ENCODE measurements at regions not wholly inside any gene's neighbourhood (a gene's known extent, or its start where the extent isn't known, plus 50 kb on each side); places are given as distances from the start of the nearest gene placed in this dataset.
"Not testable (repeated sequence)": the region's sequence is repeated elsewhere in the genome, so short reads cannot be mapped to it uniquely, and the experiment has no call there.

- FAIRE-seq, result no peak
- intact Hi-C loops (cut with micrococcal nuclease), result no loop called here
- BruUV-seq (replicated peaks), result no TSS peak
- TF ChIP-seq POLR2AphosphoS5 (IDR thresholded peaks at IDR 0.05; ENCODE audit: insufficient read depth, low read depth, low read length) (no peak), FOS (IDR thresholded peaks at IDR 0.05; ENCODE audit: borderline replicate concordance, insufficient read depth, low read length) (no peak)
- dilution Hi-C loops (cut with MboI; ENCODE audit: extremely low pct_ligation_motif_present, low sequenced_read_pairs), result no loop called here
- Histone ChIP-seq H3K4me2 (ENCODE audit: insufficient read depth, low read length) (no peak overlapping the region), H3K4me3 (replicated peaks in 1 of 3; ENCODE audit: insufficient read depth in 1 of 3, low read depth in 1 of 3, low read length in 3 of 3) (no peak overlapping the region), H3K27me3 (ENCODE audit: control insufficient read depth in 2 of 2, insufficient read depth in 2 of 2, low read length in 2 of 2) (no peaks in the 10 kb centered on the region), H3K4me1 (ENCODE audit: control insufficient read depth, extremely low read depth, insufficient read depth, low read length) (no peaks in the 10 kb centered on the region), H3K36me3 (ENCODE audit: control insufficient read depth in 2 of 2, extremely low read depth in 1 of 2, insufficient read depth in 2 of 2, low read length in 2 of 2) (no peaks in the 10 kb centered on the region), H3K9me3 (replicated peaks; ENCODE audit: control insufficient read depth, insufficient read depth, low read length) (peaks cover 2% of the 10 kb centered on the region), H3K9ac (replicated peaks; ENCODE audit: extremely low read depth, insufficient read depth, low read length) (no peak overlapping the region), H2AFZ (ENCODE audit: low read depth, low read length) (no peak overlapping the region), H3K27ac (ENCODE audit: insufficient read depth, low read depth, low read length) (no peak overlapping the region), H4K20me1 (replicated peaks; ENCODE audit: control insufficient read depth, extremely low read depth, insufficient read depth, low read length) (no peaks in the 10 kb centered on the region), H3K79me2 (ENCODE audit: control insufficient read depth, insufficient read depth, low read length) (no peaks in the 10 kb centered on the region), H3K9me1 (replicated peaks; ENCODE audit: control insufficient read depth, extremely low read depth, insufficient read depth, low read length) (no peaks in the 10 kb centered on the region)
- ChIA-PET POLR2A (no interaction called here), CTCF (no interaction called here)
- no peak for DNase-seq (ENCODE audit: low read depth, low spot score)
Measured at GRCh38 chr14:86321151-86321550, 791.2 kb downstream of the FLRT2 start.

GRCh38 chr14:86312154-86312665, 782.3 kb downstream of the FLRT2 start:
- H2AFZ ChIP-seq (ENCODE audit: low read depth, low read length); intact Hi-C loops (cut with micrococcal nuclease); H3K9me3 ChIP-seq (replicated peaks; ENCODE audit: control insufficient read depth, insufficient read depth, low read length); DNase-seq (ENCODE audit: low read depth, low spot score); FAIRE-seq; H3K4me2 ChIP-seq (ENCODE audit: insufficient read depth, low read length); H4K20me1 ChIP-seq (replicated peaks; ENCODE audit: control insufficient read depth, extremely low read depth, insufficient read depth, low read length); H3K4me1 ChIP-seq (ENCODE audit: control insufficient read depth, extremely low read depth, insufficient read depth, low read length); H3K4me3 ChIP-seq (replicated peaks in 1 of 3; ENCODE audit: insufficient read depth in 1 of 3, low read depth in 1 of 3, low read length in 3 of 3); H3K79me2 ChIP-seq (ENCODE audit: control insufficient read depth, insufficient read depth, low read length); H3K36me3 ChIP-seq (ENCODE audit: control insufficient read depth in 2 of 2, extremely low read depth in 1 of 2, insufficient read depth in 2 of 2, low read length in 2 of 2); POLR2A ChIA-PET; H3K9ac ChIP-seq (replicated peaks; ENCODE audit: extremely low read depth, insufficient read depth, low read length); H3K27ac ChIP-seq (ENCODE audit: insufficient read depth, low read depth, low read length); BruUV-seq (replicated peaks); CTCF ChIA-PET; H3K9me1 ChIP-seq (replicated peaks; ENCODE audit: control insufficient read depth, extremely low read depth, insufficient read depth, low read length); dilution Hi-C loops (cut with MboI; ENCODE audit: extremely low pct_ligation_motif_present, low sequenced_read_pairs); H3K27me3 ChIP-seq (ENCODE audit: control insufficient read depth in 2 of 2, insufficient read depth in 2 of 2, low read length in 2 of 2): not testable (repeated sequence)
